IPS-18a (cell line): ENCODE measurements at regions not wholly inside any gene's neighbourhood (a gene's known extent, or its start where the extent isn't known, plus 50 kb on each side); places are given as distances from the start of the nearest gene placed in this dataset.
"Not testable (repeated sequence)": the region's sequence is repeated elsewhere in the genome, so short reads cannot be mapped to it uniquely, and the experiment has no call there.

Source experiments
- H3K27ac ChIP-seq: one replicate; pipeline ENCODE4 v1.5.1; 2013; ENCODE audit warnings: low read length
- H3K27me3 ChIP-seq: one replicate; pipeline ENCODE4 v1.6.1; 2013; ENCODE audit warnings: mild to moderate bottlenecking, low read length; ENCODE audit not compliant: control insufficient read depth, insufficient read depth
- H3K36me3 ChIP-seq: one replicate; pipeline ENCODE4 v1.6.1; 2013; ENCODE audit warnings: low read depth, low read length; ENCODE audit not compliant: control insufficient read depth
- H3K4me1 ChIP-seq: one replicate; pipeline ENCODE4 v1.6.1; 2013; ENCODE audit warnings: low read depth, low read length; ENCODE audit not compliant: control insufficient read depth
- H3K4me3 ChIP-seq: one replicate; pipeline ENCODE4 v1.5.1; 2013; ENCODE audit warnings: low read length
- H3K9ac ChIP-seq: one replicate; pipeline ENCODE4 v1.6.1; 2013; ENCODE audit warnings: mild to moderate bottlenecking, low read length, moderate library complexity
- H3K9me3 ChIP-seq: one replicate; pipeline ENCODE4 v1.6.1; 2013; ENCODE audit warnings: low read depth, low read length; ENCODE audit not compliant: control insufficient read depth

- Histone ChIP-seq H3K9me3 (no peaks in the 10 kb centered on the region), H3K9ac (no peak overlapping the region), H3K4me3 (no peak overlapping the region), H3K4me1 (no peaks in the 10 kb centered on the region), H3K27me3 (no peaks in the 10 kb centered on the region), H3K27ac (no peak overlapping the region), H3K36me3 (no peaks in the 10 kb centered on the region)
Observed at GRCh38 chr14:43145361-43145760, 1361.7 kb downstream of the FSCB start.

DNA sequence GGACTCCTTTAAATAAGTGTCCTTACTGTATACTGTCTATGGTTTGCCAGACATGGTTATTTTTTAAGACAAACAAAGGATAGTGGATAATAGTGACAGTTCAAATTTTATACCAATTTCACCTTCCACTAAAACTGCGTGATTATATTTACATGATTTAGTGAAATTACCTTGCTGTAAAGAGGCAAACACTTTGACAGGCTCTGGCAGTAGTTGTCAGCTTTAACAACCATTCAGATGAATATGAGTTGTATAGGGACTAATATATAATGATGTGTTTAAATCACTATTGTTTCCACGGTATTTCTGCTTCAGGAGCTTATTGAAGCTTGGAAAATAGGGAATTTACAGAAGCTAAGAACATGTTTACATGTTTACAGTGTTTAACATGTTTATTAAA lies 1364.0 kb downstream of the FSCB start:
- no peak overlapping the region for H3K9ac ChIP-seq
- H3K27me3 ChIP-seq = no peaks in the 10 kb centered on the region
- no peaks in the 10 kb centered on the region for H3K4me1 ChIP-seq
- no peak overlapping the region for H3K27ac ChIP-seq
- no peaks in the 10 kb centered on the region for H3K9me3 ChIP-seq
- H3K36me3 ChIP-seq = no peaks in the 10 kb centered on the region
- no peak overlapping the region for H3K4me3 ChIP-seq

DNA sequence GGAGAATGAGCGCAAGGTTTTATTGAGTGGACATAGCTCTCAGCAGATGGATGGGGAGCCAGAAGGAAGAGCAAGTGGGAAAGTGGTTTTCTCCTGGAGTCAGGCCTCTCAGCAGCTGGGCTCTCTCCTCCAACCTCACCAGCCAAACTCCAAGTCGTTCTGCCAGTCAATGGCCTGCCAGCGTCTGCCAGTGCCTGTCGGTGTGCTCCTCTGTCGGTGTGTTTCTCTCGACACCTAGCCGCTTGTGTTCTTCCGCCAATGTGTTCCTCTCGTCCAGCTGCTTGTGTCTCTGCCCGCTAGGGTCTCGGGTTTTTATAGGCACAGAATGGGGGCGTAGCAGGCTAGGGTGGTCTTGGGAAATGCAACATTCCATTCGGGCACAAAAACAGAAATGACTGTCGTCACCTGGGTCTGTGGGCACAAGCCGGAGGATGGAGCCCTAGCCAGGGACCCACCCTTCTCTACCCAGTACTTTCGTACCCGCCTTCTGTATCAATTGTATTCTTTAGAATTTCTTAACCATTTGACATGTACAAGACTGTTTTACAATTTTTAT lies 1365.4 kb downstream of the FSCB start:
- Histone ChIP-seq H3K4me3 (no peak overlapping the region), H3K27me3 (no peaks in the 10 kb centered on the region), H3K9me3 (no peaks in the 10 kb centered on the region), H3K9ac (no peak overlapping the region), H3K4me1 (no peaks in the 10 kb centered on the region), H3K36me3 (no peaks in the 10 kb centered on the region), H3K27ac (no peak overlapping the region)

DNA sequence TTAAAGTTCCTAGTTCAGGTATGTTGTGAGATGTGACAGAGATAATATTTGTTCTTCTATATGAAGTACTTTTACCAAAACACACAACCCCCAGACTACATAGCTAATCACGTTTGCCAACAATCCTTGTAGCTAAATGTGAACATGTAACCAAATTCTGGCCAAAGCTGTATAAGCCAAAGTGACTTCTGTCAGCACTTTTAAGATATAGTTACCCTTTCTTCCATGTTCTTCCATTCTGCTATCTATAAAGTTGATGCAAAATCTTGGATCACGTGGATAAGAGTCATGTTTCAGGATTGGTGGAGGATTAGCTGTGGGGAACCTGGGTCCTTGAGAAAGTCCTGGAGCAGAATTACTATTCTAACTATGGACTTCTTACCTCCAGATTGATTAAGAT lies 1366.6 kb downstream of the FSCB start:
- H3K4me1 ChIP-seq = no peaks in the 10 kb centered on the region
- H3K36me3 ChIP-seq = no peaks in the 10 kb centered on the region
- H3K9me3 ChIP-seq = no peaks in the 10 kb centered on the region
- no peak overlapping the region for H3K27ac ChIP-seq
- H3K4me3 ChIP-seq = no peak overlapping the region
- H3K9ac ChIP-seq = no peak overlapping the region
- H3K27me3 ChIP-seq = no peaks in the 10 kb centered on the region

GRCh38 chr14:43135877-43136411 lies 1371.1 kb downstream of the FSCB start:
- no peaks in the 10 kb centered on the region for H3K4me1 ChIP-seq

GRCh38 chr14:43132441-43132840 lies 1374.6 kb downstream of the FSCB start:
- Histone ChIP-seq H3K9ac (no peak overlapping the region), H3K36me3 (no peaks in the 10 kb centered on the region), H3K4me1 (no peaks in the 10 kb centered on the region), H3K27ac (no peak overlapping the region), H3K27me3 (no peaks in the 10 kb centered on the region), H3K9me3 (no peaks in the 10 kb centered on the region), H3K4me3 (no peak overlapping the region)

More at GRCh38 chr14:43135877-43136411, 1371.1 kb downstream of the FSCB start:
- Histone ChIP-seq H3K9me3 (no peaks in the 10 kb centered on the region), H3K27me3 (no peaks in the 10 kb centered on the region), H3K4me3 (no peak overlapping the region), H3K27ac (no peak overlapping the region), H3K36me3 (no peaks in the 10 kb centered on the region), H3K9ac (no peak overlapping the region)

- H3K4me1 ChIP-seq, H3K4me3 ChIP-seq, H3K27me3 ChIP-seq, H3K9ac ChIP-seq, H3K36me3 ChIP-seq, H3K27ac ChIP-seq, H3K9me3 ChIP-seq: not testable (repeated sequence)
Observed at GRCh38 chr14:43128429-43128828, 1378.7 kb downstream of the FSCB start.

DNA sequence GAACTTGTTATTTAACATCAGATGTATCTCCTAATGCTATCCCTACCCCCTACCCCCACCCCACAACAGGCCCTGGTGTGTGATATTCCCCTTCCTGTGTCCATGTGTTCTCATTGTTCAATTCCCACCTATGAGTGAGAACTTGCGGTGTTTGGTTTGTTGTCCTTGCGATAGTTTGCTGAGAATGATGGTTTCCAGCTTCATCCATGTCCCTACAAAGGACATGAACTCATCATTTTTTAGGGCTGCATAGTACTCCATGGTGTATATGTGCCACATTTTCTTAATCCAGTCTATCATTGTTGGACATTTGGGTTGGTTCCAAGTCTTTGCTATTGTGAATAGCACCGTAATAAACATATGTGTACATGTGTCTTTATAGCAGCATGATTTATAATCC lies 1379.2 kb downstream of the FSCB start:
- not testable (repeated sequence) for H3K27me3 ChIP-seq, H3K4me3 ChIP-seq, H3K4me1 ChIP-seq, H3K36me3 ChIP-seq, H3K9me3 ChIP-seq, H3K27ac ChIP-seq, H3K9ac ChIP-seq

GRCh38 chr14:43123544-43123943 lies 1383.5 kb downstream of the FSCB start:
- no peak overlapping the region for H3K9ac ChIP-seq
- no peaks in the 10 kb centered on the region for H3K27me3 ChIP-seq
- H3K27ac ChIP-seq = no peak overlapping the region

DNA sequence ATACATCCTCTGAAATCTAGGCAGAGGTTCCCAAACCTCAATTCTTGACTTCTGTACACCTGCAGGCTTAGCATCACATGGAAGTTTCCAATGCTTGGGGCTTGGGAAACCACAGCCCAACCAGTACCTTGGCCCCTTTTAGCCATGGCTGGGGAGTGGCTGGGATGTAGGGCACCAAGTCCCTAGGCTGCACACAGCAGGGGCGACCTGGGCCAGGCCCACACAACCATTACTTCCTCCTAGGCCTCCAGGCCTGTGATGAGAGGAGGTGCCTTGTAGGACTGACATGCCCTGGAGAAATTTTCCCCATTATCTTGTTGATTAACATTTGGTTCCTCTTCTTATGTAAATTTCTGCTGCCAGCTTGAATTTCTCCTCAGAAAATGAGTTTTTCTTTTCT lies 1387.4 kb downstream of the FSCB start:
- Histone ChIP-seq H3K27ac (no peak overlapping the region), H3K4me1 (no peaks in the 10 kb centered on the region), H3K36me3 (no peaks in the 10 kb centered on the region), H3K9ac (no peak overlapping the region), H3K27me3 (no peaks in the 10 kb centered on the region), H3K9me3 (peaks cover 15% of the 10 kb centered on the region), H3K4me3 (no peak overlapping the region)

More at GRCh38 chr14:43123544-43123943, 1383.5 kb downstream of the FSCB start:
- no peaks in the 10 kb centered on the region for H3K36me3 ChIP-seq
- peaks cover 15% of the 10 kb centered on the region for H3K9me3 ChIP-seq
- H3K4me3 ChIP-seq = no peak overlapping the region
- no peaks in the 10 kb centered on the region for H3K4me1 ChIP-seq

- Histone ChIP-seq H3K27me3 (no peaks in the 10 kb centered on the region), H3K27ac (no peak overlapping the region), H3K9me3 (peaks cover 13% of the 10 kb centered on the region), H3K4me1 (no peaks in the 10 kb centered on the region), H3K36me3 (no peaks in the 10 kb centered on the region), H3K9ac (no peak overlapping the region), H3K4me3 (no peak overlapping the region)
Observed at GRCh38 chr14:43116341-43116740, 1390.7 kb downstream of the FSCB start.

DNA sequence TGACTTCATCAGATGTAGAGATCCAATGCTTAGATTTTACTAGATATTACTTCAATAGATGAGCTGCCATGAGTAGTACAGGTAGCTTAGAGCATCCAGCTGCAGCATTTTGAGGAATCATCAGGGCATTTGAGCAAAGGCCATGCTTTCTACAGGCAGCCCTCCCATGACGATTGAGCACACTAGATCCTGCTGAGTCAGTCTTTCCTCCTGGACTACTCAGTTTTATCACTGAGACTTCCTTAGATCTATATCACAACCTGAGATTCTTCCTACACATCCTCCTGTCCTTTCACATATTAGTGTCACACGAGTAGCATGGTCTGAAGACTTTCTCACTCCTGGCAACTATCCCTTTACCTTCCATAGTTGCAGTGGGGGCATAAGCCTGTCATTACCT lies 1401.8 kb downstream of the FSCB start:
- no peak overlapping the region for H3K9ac ChIP-seq
- no peaks in the 10 kb centered on the region for H3K9me3 ChIP-seq
- H3K36me3 ChIP-seq = no peaks in the 10 kb centered on the region
- H3K27ac ChIP-seq = no peak overlapping the region
- H3K4me1 ChIP-seq = no peaks in the 10 kb centered on the region
- no peaks in the 10 kb centered on the region for H3K27me3 ChIP-seq
- H3K4me3 ChIP-seq = no peak overlapping the region
